ENCODE measurements at regions not wholly inside any gene's neighbourhood (a gene's known extent, or its start where the extent isn't known, plus 50 kb on each side); places are given as distances from the start of the nearest gene placed in this dataset.

DNA sequence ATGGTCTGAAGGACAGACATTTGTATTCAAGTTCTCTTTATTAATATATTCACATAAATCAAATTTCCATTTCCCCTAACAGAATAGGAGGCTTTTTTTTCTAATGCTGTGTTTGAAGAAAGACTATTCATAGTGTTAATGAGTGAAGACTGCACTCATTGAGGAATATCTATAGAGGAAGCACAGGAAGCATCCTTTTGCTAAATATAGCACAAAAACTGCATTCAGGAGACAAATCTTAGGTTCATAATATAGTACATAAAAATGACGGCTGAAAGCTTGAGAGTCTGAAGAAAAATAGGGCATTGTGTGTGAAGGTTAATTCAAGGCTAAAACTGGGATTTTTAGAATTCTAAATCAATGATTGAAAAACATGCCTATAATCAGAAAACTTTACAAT is 50.4 kb upstream of the ANKRD50 start:
- H2AK5ac ChIP-seq (ENCODE audit: low read depth, low read length) = no peak overlapping the region
- H4K91ac ChIP-seq (ENCODE audit: low read depth, low read length, poor library complexity) = no peak overlapping the region
- no peak for DNase-seq (ENCODE audit: low spot score)
- H3K27me3 ChIP-seq (ENCODE audit: control insufficient read depth in 3 of 3, insufficient read depth in 3 of 3, low read depth in 1 of 3, low read length in 3 of 3) = no peaks in the 10 kb centered on the region
- no peak overlapping the region for H2BK12ac ChIP-seq (ENCODE audit: low read length)
- H3K4ac ChIP-seq (ENCODE audit: low read length) = no peak overlapping the region
- no peaks in the 10 kb centered on the region for H3K36me3 ChIP-seq (replicated peaks in 1 of 2; ENCODE audit: control insufficient read depth in 2 of 2, insufficient read depth in 2 of 2, low read length in 2 of 2)
- H2BK120ac ChIP-seq (ENCODE audit: low read depth, low read length) = no peak overlapping the region
- H3K27ac ChIP-seq (replicated peaks; ENCODE audit: low read length) = no peak overlapping the region
- no peak overlapping the region for H4K8ac ChIP-seq (ENCODE audit: low read depth, low read length)
- no CpG with 5 or more reads among the region's 1 CpG for WGBS, 2 donors (ENCODE audit: extremely low coverage in 2 of 2, insufficient read length in 2 of 2, insufficient replicate concordance in 1 of 2)
- H3K23ac ChIP-seq (ENCODE audit: low read depth, low read length, poor library complexity) = no peak overlapping the region
- H3K9ac ChIP-seq (ENCODE audit: low read depth, low read length, poor library complexity) = no peak overlapping the region
- H2BK15ac ChIP-seq (ENCODE audit: low read length) = no peak overlapping the region
- no peaks in the 10 kb centered on the region for H3K4me1 ChIP-seq (ENCODE audit: control insufficient read depth in 2 of 2, insufficient read depth in 1 of 2, low read depth in 1 of 2, low read length in 2 of 2)
- no peak overlapping the region for H3K18ac ChIP-seq (ENCODE audit: low read length)
- no peaks in the 10 kb centered on the region for H3K9me3 ChIP-seq (replicated peaks in 1 of 2; ENCODE audit: control insufficient read depth in 2 of 2, insufficient read depth in 1 of 2, low read depth in 1 of 2, low read length in 2 of 2)
- H2BK5ac ChIP-seq (ENCODE audit: low read length) = no peak overlapping the region
- no peak overlapping the region for H3K14ac ChIP-seq (ENCODE audit: low read length)
- H2AFZ ChIP-seq (ENCODE audit: low read length) = no peak overlapping the region
- H3K4me2 ChIP-seq (ENCODE audit: insufficient read depth, low read length, poor library complexity, severe bottlenecking) = no peak overlapping the region
- no peaks in the 10 kb centered on the region for H3K79me1 ChIP-seq (ENCODE audit: low read depth, low read length)
- no peak overlapping the region for H3K4me3 ChIP-seq (ENCODE audit: low read length in 2 of 2)
